ENCODE measurements at regions not wholly inside any gene's neighbourhood (a gene's known extent, or its start where the extent isn't known, plus 50 kb on each side); places are given as distances from the start of the nearest gene placed in this dataset.

- Histone ChIP-seq H3K27me3 (ENCODE audit: control insufficient read depth, insufficient read depth, low read length) (no peaks in the 10 kb centered on the region), H3K4me3 (ENCODE audit: low read depth, low read length) (no peak overlapping the region), H3K36me3 (ENCODE audit: control insufficient read depth, insufficient read depth, low read length) (no peaks in the 10 kb centered on the region)
- ChIA-PET POLR2A (interaction anchor here (0.5 kb wide), 1 partner anchor 14 kb away, joined by 3 read pairs; no protein-coding TSS in a partner anchor), CTCF (interaction anchor here (1.0 to 1.5 kb wide), 2 partner anchors 18 to 80 kb away, joined by 3 to 5 read pairs; no protein-coding TSS in a partner anchor)
- TF ChIP-seq CTCF (IDR thresholded peaks at IDR 0.05; ENCODE audit: insufficient read depth, low read depth, low read length) = no peak
- no peak for DNase-seq (ENCODE audit: low read depth)
Observed at GRCh38 chr5:58041884-58042283, 418.0 kb downstream of the PLK2 start.

GRCh38 chr5:58040846-58041245 lies 419.0 kb downstream of the PLK2 start:
- H3K36me3 ChIP-seq (ENCODE audit: control insufficient read depth, insufficient read depth, low read length) = no peaks in the 10 kb centered on the region
- TF ChIP-seq CTCF (IDR thresholded peaks at IDR 0.05; ENCODE audit: insufficient read depth, low read depth, low read length) = no peak
- H3K4me3 ChIP-seq (ENCODE audit: low read depth, low read length) = no peak overlapping the region
- ChIA-PET POLR2A (no interaction called here), CTCF (interaction anchor here (1.0 kb wide), 1 partner anchor 17 kb away, joined by 3 read pairs; no protein-coding TSS in a partner anchor)
- H3K27me3 ChIP-seq (ENCODE audit: control insufficient read depth, insufficient read depth, low read length) = no peaks in the 10 kb centered on the region
- no peak for DNase-seq (ENCODE audit: low read depth)

- TF ChIP-seq CTCF (IDR thresholded peaks at IDR 0.05; ENCODE audit: insufficient read depth, low read depth, low read length) = no peak
- Histone ChIP-seq H3K36me3 (ENCODE audit: control insufficient read depth, insufficient read depth, low read length) (no peaks in the 10 kb centered on the region), H3K4me3 (ENCODE audit: low read depth, low read length) (no peak overlapping the region), H3K27me3 (ENCODE audit: control insufficient read depth, insufficient read depth, low read length) (no peaks in the 10 kb centered on the region)
- ChIA-PET POLR2A (no interaction called here), CTCF (no interaction called here)
- no peak for DNase-seq (ENCODE audit: low read depth)
Observed at GRCh38 chr5:58040044-58040443, 419.8 kb downstream of the PLK2 start.

GRCh38 chr5:58037899-58038298 lies 422.0 kb downstream of the PLK2 start:
- DNase-seq (ENCODE audit: low read depth) = no peak
- Histone ChIP-seq H3K36me3 (ENCODE audit: control insufficient read depth, insufficient read depth, low read length) (no peaks in the 10 kb centered on the region), H3K4me3 (ENCODE audit: low read depth, low read length) (no peak overlapping the region), H3K27me3 (ENCODE audit: control insufficient read depth, insufficient read depth, low read length) (no peaks in the 10 kb centered on the region)
- POLR2A ChIA-PET = no interaction called here
- CTCF ChIA-PET = interaction anchor here (0.8 to 1.2 kb wide), 2 partner anchors 12 to 13 kb away, joined by 3 to 8 read pairs; no protein-coding TSS in a partner anchor
- TF ChIP-seq CTCF (IDR thresholded peaks at IDR 0.05; ENCODE audit: insufficient read depth, low read depth, low read length) = no peak

GRCh38 chr5:58025809-58026208 lies 434.1 kb downstream of the PLK2 start:
- Histone ChIP-seq H3K36me3 (ENCODE audit: control insufficient read depth, insufficient read depth, low read length) (no peaks in the 10 kb centered on the region), H3K4me3 (ENCODE audit: low read depth, low read length) (no peak overlapping the region), H3K27me3 (ENCODE audit: control insufficient read depth, insufficient read depth, low read length) (no peaks in the 10 kb centered on the region)
- DNase-seq (ENCODE audit: low read depth) = no peak
- ChIA-PET POLR2A (no interaction called here), CTCF (interaction anchor here (2.3 kb wide), 1 partner anchor 13 kb away, joined by 8 read pairs; no protein-coding TSS in a partner anchor)
- TF ChIP-seq CTCF (IDR thresholded peaks at IDR 0.05; ENCODE audit: insufficient read depth, low read depth, low read length) = no peak

All from BJ (cell line).